NCI-H1048 (cell line): ENCODE measurements at regions not wholly inside any gene's neighbourhood (a gene's known extent, or its start where the extent isn't known, plus 50 kb on each side); places are given as distances from the start of the nearest gene placed in this dataset.

Source experiments
- DNase-seq: peaks from one replicate; lab custom pipeline; 2025; lab: John Stamatoyannopoulos, UW

DNA sequence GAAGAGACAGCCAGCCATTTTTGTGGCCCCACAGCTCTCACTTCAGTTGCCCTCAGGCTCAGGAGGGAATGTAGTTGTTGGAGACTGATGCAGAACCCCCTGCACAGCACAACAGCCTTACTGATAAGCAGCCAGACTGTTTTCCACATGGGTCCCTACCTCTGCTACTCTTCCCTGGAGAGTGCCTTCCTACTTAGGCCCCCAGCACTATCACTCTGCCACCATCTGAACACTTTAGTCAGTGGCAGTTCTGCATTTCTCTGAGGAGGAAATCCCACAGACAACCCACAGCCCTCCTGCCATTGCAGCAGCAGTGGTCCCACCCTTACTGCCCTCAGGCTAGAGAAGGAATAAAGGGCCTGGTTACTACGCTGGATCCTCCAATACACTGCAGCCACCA, 61.8 kb upstream of the PTPRD start:
- no peak for DNase-seq

GRCh38 chr9:10678010-10678409, 65.2 kb upstream of the PTPRD start:
- DNase-seq, result no peak

DNA sequence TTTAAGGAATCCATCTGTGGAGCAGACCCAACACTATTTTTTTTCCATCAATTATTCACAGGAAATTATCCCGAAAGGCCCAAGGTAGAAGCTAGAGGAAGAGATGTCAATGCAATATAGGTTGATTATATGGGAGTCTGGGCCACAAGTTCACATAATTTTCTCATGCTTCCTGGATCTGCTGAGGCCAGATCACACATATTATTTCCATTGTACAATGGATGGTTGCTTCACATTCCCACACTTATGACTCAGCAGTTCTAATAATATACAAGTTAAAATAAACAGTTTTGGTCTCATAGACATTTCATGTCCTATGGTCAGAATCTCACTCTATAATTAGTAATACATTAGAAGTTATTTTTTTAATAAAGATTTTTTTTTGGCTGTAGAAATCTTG, 66.0 kb upstream of the PTPRD start:
- DNase-seq, result no peak

DNA sequence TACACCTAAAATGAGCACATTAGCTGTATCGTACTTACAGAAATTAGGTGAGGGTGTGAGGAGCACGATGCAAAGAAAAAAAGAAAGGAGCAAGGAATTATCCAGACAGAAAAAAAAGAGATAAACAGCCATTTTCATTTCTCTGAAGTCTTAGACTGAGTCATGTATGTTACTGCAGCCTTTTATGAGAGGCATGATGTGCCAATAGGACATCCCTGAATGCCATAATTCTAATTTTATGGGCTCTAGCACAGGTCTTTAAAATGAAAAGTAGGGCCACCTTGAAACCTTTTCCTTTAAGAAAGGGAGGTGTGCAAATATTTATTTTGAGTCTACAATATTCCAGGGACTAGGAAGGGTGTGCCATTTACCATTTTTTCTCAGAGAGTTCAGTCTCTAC, 74.1 kb upstream of the PTPRD start:
- no peak for DNase-seq

DNA sequence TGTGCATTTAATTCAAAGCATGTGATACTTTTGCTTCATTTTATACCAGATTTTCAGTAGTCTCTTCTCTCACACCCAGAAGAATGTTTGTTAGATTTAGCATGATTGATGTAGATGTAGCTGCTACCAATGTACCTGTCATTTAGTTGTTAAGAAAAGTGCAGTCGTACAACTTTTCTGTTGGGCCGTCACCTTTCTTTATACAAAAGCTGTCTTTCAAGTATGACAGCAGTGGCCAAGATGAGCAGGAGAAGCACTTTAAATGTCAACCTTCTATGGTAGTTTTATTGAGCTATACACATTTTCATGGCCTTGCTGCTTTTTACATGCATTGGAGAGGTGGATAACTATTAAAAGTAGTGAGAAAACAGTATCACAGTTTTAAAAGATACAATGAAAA, 77.7 kb upstream of the PTPRD start:
- no peak for DNase-seq

DNA sequence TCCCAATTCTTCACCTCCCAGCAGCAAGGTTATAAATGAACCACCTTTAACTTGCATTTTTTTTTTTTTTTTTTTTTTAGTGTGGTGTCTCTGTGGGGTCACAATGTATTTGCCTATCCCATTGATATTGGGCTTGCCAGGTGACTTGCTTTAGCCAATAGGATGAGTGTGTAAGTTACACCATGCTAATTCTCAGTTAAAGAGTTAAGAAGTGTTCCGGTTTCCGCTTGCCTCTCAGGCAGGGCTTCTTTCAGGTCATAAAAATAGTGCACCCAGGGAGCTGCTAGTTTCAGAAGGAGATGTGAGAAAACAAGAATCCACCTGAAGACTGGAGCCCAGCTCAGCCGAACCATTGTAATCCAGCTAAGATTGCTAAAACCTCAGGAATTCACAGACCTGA, 84.2 kb upstream of the PTPRD start:
- DNase-seq, result no peak

DNA sequence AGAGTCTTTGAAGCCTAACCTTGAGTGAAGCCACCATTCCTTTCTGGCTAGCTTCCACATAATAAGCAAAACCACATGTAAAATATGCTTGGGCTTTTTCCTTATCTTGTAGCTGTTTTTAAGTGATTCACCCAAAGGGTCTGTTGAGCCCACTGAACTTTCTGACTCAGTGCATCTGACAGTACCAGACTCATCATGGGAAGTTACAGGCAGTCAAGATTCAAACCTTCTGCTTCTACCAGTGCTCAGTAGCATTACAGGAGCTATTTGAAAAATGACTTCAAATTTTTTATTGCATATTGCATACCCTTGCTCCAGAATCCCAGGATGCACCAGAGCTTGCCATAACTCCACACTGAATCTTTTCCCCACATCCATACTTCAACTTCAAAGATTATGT, 87.5 kb upstream of the PTPRD start:
- no peak for DNase-seq

DNA sequence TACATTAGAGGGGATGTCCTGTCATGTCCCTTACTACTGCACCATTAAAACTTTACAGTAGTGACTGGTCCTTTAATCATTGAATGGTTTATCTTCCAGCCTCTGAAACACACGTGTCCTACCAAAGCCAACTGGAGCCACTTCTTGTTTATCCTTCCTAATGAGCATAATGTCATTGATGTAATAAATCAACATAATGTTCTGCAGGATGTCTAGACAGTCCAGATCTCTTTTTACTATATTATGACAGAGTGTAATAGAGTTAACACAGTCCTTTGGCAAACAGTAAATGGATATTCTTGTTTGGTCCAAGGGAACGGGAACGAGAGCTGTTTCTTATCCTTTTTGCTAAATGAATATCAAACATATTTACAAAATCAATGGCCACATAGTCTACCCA, 88.1 kb upstream of the PTPRD start:
- DNase-seq, result no peak

DNA sequence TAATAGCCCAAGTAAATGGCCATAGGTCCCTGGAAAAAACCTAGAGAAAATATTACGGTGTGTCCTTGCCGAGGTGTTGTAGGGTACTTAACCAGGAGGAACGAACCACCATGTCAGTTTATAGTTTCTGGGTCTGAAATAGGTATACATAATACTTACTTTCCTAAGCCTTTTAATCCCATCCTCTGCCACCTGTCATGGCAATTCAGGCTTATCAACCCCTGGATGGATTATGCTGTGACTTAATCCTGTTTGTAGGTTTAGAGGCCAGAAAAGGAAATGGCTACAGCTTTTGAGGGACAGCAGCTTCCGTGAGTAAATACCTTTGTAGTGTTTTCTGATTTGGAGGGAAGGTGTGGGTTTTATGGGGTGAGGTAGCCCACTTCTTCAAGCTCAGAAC, 89.1 kb upstream of the PTPRD start:
- DNase-seq, result no peak

DNA sequence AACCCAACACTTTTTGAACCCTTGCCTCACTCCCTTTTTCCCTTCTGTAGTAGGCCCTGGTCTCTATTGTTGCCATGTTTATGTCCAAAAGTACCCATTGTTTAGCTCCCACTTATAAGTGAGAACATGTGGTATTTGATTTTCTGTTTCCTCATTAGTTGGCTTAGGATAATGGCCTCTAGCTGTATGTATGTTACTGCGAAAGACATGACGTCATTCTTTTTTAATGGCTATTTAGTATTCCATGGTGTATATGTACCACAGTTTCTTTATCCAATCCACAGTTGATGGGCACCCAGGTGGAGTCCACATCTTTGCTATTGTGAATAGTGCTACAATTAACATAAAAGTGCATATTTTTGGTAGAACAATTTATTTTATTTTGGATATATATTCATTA, 90.3 kb upstream of the PTPRD start:
- no peak for DNase-seq

DNA sequence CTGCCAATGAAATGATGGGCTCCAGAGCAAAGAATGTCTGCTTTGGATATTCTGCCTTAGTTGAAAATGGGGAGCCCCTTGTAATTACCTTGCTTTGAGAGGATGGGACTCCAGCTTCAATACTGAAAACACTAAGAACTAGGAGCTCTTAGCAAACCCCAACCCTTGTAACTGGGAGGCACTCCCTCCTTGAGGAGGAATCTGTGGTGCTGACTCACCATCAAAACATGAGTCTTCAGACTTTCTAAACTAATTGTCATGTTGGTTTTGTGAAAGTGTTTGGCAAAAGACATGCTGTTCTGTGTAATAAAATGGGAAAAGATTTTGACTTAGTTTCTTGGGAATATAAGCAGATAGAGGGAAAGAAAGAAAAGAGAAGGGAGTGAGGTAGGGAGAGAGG, 91.9 kb upstream of the PTPRD start:
- DNase-seq, result no peak

DNA sequence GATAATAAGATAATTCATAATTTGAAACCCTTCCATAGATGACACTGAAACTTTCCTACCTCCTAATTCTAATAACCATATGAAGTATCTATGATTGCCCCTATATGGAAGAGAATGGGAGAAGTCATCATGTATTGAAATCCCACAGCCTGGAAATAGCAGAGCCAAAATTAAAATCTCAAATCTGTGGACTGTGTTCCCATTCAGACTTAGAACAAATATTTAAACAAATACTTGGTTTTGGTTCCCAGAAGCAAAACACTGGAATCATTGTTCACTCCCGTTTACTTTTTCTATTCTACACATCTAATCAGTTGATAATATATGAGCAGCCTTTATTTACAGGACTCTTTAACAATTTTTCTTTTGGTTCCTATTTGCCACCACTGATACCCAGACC, 92.6 kb upstream of the PTPRD start:
- no peak for DNase-seq

DNA sequence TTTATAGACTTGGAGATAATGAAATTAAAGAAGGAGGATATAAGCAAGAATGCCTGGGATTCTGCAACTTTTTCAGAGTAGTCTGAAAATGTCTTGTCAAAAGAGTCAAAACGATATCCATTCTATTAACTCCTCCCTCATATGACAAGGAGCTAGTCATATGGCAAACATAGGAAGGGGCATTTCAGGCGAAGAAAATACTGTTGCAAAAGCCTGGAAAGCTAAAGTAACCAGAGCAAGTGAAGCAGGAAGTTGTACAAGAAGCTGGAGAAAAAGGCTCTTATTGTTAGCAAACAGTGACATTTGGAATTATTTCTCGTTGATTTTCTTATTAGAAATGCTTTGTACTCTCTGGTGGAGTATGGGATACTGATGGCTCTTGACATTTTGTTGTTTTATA, 94.0 kb upstream of the PTPRD start:
- DNase-seq, result no peak

DNA sequence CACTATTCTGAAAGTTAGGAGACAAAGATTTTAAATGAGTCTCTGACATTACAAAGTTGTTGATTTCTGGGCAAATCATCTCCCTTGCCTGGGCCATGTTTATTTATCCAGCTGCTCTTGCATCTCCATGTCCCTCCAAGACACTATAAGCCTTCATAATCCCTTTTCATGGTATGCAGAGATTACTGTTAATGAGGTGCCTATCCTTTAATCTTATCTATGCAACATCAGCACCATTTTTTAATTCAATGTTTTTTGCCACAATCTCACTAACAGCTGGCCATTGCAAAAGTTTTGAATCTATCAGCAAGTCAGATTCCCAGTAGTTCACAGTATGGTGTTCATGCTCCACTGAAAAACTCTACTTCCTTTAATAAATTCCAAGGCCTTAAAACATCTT, 108.5 kb upstream of the PTPRD start:
- no peak for DNase-seq

DNA sequence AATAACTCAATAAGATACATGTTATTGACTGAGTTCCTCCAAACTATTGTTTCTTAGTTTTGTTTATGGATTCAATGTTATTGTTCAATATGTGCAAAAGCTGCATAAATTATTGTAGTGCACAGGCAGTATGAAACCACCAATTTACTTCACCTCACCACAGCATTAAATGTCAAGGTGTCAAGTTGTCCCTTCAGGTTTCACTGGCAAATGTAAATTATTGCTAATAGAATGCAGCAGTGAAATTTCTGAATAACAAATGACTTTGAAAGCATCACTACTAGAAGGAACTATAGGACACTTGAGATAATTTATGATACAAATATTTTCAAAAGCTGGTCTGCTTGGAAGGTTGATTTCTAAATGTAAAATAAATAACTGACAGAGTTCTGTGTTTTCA, 116.4 kb upstream of the PTPRD start:
- DNase-seq, result no peak

DNA sequence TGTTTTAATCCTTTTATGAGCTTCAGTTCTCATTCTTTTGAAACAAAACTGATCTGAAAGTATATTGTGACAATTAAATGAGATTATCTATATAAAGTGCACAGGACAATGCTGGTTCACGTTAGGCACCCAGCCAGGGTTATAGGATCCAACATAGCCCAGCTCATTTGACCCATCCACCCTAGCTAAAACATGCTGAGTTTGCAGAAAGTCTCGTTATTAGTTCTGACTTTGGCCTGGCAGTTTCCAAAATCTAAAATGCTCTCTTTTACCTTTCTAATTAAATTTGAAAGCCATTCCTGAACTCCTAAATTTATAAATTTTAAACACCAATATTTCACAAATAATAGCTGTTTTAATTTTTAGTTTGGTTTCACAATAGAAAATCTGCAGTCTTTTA, 131.9 kb upstream of the PTPRD start:
- DNase-seq, result no peak

- DNase-seq, result no peak
Measured at GRCh38 chr9:10753474-10753873, 140.7 kb upstream of the PTPRD start.

- DNase-seq, result no peak
Measured at GRCh38 chr9:10764481-10764880, 151.7 kb upstream of the PTPRD start.

DNA sequence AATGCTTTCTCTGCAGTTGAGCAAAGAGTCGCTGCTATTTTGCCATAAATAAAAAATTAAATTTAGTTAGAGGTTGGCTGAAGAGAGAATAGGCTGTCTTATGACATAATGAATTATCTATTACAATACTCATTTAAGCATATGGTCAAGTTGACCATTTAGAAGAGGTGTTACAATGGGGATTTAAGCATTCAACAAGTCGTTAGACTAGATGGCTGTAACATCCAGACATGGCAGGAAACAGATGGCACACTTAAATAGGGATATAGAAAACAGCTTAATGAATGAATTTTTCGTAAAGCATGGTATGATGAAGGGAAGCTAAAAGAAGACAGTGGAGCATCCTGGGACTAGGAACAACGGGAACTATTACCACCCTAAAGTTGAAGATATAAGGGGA, 160.3 kb upstream of the PTPRD start:
- no peak for DNase-seq

GRCh38 chr9:10774051-10774450, 161.2 kb upstream of the PTPRD start:
- no peak for DNase-seq

- no peak for DNase-seq
Measured at GRCh38 chr9:10785255-10785654, 172.5 kb upstream of the PTPRD start.

DNA sequence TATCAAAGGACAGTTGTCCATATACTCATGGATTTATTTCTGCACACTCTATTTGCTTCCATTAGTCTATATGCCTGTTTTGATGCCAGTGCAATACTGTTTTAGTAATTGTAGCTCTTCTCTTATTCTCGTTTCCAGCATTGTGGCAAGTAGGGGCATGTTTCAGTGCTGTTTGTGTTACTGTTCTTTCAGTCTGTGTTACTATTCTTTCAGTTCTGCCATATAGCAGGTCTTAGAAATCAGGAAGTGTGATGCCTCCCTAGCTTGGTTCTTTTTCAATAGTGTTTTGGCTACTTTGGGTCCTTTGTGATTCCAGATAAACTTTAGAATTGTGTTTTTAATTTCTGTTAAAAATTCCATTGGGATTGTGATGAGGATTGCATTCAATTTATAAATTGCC, 180.5 kb upstream of the PTPRD start:
- DNase-seq, result no peak

GRCh38 chr9:10804486-10804885, 191.7 kb upstream of the PTPRD start:
- no peak for DNase-seq

DNA sequence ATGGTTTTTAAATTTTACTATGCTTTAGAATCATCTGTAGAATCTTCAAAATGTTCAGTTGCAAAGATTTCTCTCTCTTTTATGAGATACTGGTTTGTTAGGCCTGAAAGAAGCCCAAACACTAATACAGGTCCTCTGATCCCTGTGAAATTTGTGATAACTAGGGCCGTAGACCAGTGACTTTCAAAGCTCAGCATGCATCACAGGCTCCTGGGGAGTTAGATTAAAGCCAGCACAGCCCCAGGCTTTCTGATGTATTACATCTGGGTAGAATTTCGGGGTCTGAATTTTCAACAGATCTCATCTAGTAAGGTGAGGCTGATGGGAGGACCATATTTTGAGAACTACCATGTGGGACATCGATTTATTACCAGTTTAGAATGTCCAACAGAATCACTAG, 194.1 kb upstream of the PTPRD start:
- DNase-seq, result no peak

DNA sequence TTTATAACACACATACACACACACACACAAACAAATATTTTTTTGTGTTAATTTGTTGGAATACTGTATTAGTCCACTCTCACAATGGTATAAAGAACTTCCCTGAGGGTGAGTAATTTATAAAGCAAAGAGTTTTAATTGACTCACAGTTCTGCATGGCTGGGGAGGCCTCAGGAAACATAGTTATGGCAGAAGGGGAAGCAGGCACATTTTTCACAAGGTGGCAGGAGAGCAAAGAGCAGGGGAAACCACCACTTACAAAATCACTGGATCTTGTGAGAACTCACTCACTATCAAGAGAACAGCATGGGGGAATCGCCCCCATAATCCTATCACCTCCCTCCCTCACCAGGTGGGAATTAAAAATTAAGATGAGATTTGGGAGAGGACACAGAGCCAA, 205.4 kb upstream of the PTPRD start:
- no peak for DNase-seq
